ENCODE measurements at regions not wholly inside any gene's neighbourhood (a gene's known extent, or its start where the extent isn't known, plus 50 kb on each side); places are given as distances from the start of the nearest gene placed in this dataset.

GRCh38 chr22:26792522-26792921 is 135.1 kb downstream of the MIAT start:
- TF ChIP-seq CTCF (IDR thresholded peaks at IDR 0.05; ENCODE audit: low read depth, low read length) (no peak), POLR2A (IDR thresholded peaks at IDR 0.05; ENCODE audit: extremely low read depth, insufficient read length) (no peak), MAX (IDR thresholded peaks at IDR 0.05; ENCODE audit: low read depth, low read length) (no peak)

All from NB4 (cell line).